Gastroesophageal sphincter (tissue), 3 donors: ENCODE measurements at regions not wholly inside any gene's neighbourhood (a gene's known extent, or its start where the extent isn't known, plus 50 kb on each side); places are given as distances from the start of the nearest gene placed in this dataset.

Source experiments
- POLR2A ChIP-seq, 2 donors: fragments of 450-650 bp; IDR thresholded peaks; one replicate each; pipeline ENCODE4 v1.6.1; 2017; ENCODE audit warnings: antibody characterized with exemption in 2 of 2, mild to moderate bottlenecking in 2 of 2, moderate library complexity in 1 of 2
- TF ChIP-seq, protein P1 (sequence below), 4 experiments: fragments of 200-600 bp in 2 of 4; fragments of 450-650 bp in 2 of 4; sonication (generic) in 1 of 4; IDR thresholded peaks; one replicate each; pipeline ENCODE4 v1.5.1; 2017 to 2019; ENCODE audit warnings: antibody characterized with exemption in 4 of 4, mild to moderate bottlenecking in 2 of 4, moderate library complexity in 2 of 4

DNA sequence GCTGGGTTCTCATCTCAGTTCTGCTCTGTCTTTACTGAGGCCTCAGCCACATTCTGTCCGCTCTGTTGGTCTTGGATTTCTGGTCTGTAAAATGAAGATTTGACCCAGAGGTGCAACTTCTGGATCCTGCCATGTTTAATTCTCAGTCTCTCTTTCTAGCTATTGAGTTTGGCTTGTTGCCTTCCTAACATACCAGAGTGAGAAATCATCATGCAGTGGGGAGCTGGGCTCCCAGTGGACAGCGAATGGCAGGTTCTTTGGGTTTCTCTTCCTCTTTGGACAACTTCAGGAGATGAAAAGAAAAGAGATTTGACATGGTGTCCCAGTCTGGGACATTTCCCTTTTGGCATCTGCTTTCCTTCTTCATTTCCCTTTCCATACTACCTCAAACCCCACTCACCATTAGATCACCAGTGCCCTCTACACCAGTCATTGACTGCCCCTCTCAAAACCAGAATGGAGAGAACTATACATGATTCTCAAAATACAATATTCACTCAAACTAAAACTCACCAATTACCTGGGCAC is 334.7 kb downstream of the ACTL7B start:
- no peak for TF ChIP-seq POLR2A (IDR thresholded peaks at IDR 0.05)
- TF ChIP-seq, protein P1, sequence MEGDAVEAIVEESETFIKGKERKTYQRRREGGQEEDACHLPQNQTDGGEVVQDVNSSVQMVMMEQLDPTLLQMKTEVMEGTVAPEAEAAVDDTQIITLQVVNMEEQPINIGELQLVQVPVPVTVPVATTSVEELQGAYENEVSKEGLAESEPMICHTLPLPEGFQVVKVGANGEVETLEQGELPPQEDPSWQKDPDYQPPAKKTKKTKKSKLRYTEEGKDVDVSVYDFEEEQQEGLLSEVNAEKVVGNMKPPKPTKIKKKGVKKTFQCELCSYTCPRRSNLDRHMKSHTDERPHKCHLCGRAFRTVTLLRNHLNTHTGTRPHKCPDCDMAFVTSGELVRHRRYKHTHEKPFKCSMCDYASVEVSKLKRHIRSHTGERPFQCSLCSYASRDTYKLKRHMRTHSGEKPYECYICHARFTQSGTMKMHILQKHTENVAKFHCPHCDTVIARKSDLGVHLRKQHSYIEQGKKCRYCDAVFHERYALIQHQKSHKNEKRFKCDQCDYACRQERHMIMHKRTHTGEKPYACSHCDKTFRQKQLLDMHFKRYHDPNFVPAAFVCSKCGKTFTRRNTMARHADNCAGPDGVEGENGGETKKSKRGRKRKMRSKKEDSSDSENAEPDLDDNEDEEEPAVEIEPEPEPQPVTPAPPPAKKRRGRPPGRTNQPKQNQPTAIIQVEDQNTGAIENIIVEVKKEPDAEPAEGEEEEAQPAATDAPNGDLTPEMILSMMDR (IDR thresholded peaks at IDR 0.05) = no peak
